HepG2 (cell line): ENCODE measurements at regions not wholly inside any gene's neighbourhood (a gene's known extent, or its start where the extent isn't known, plus 50 kb on each side); places are given as distances from the start of the nearest gene placed in this dataset.
A peak's percentile ranks its signal among the peaks of the same experiment; 100 is the strongest.

ENCODE experiments used
- DNMT1 ChIP-seq: sonication (generic); formaldehyde crosslinking; IDR thresholded peaks from 2 replicates; pipeline ENCODE4 v1.5.1; 2020; ENCODE audit warnings: mild to moderate bottlenecking, missing genetic modification reagents
- HES4 ChIP-seq: sonication (generic); formaldehyde crosslinking; IDR thresholded peaks from 2 replicates; pipeline ENCODE4 v1.9.0; 2021; ENCODE audit warnings: mild to moderate bottlenecking, missing genetic modification reagents, borderline replicate concordance
- HNF4A ChIP-seq: sonication (generic); formaldehyde crosslinking; IDR thresholded peaks from 2 replicates; pipeline ENCODE4 v1.4.0; 2020; ENCODE audit warnings: missing genetic modification reagents
- IRX3 ChIP-seq: sonication (generic); formaldehyde crosslinking; IDR thresholded peaks from 2 replicates; pipeline ENCODE4 v1.8.1; 2023; ENCODE audit warnings: mild to moderate bottlenecking, low read depth, missing genetic modification reagents, borderline replicate concordance
- NR1H2 ChIP-seq: sonication (generic); formaldehyde crosslinking; IDR thresholded peaks from 2 replicates; pipeline ENCODE4 v1.8.1; 2022; ENCODE audit warnings: low read depth, missing genetic modification reagents, borderline replicate concordance
- PAX8 ChIP-seq: sonication (generic); formaldehyde crosslinking; IDR thresholded peaks from 2 replicates; pipeline ENCODE4 v1.8.0; 2022; ENCODE audit warnings: mild to moderate bottlenecking, missing genetic modification reagents, borderline replicate concordance
- RBM39 ChIP-seq: fragments of 200-400 bp; formaldehyde crosslinking; IDR thresholded peaks from one replicate; pipeline ENCODE4 v1.6.1; 2018; ENCODE audit warnings: antibody characterized with exemption, mild to moderate bottlenecking, low read depth, low read length; ENCODE audit not compliant: poor library complexity, severe bottlenecking
- SOX13 ChIP-seq, 3 experiments: fragments of 450-650 bp in 1 of 3; sonication (generic) in 1 of 3; formaldehyde crosslinking in 1 of 3; IDR thresholded peaks in 2 of 3; conservative IDR thresholded peaks in 1 of 3; 2 replicates each; pipeline versions ENCODE4 v1.5.0 to v1.6.1; 2016 to 2020; ENCODE audit warnings: antibody characterized with exemption in 1 of 3, mild to moderate bottlenecking in 1 of 3, missing compliant biosample characterization in 1 of 3, missing genetic modification reagents in 1 of 3, moderate library complexity in 1 of 3
- SOX6 ChIP-seq, 2 experiments: fragments of 450-650 bp in 1 of 2; sonication (generic) in 1 of 2; formaldehyde crosslinking in 1 of 2; IDR thresholded peaks; 2 replicates each; pipeline versions ENCODE4 v1.4.0 to v1.6.1; 2017 to 2020; ENCODE audit warnings: antibody characterized with exemption in 1 of 2, mild to moderate bottlenecking in 1 of 2, missing genetic modification reagents in 1 of 2
- ZNF20 ChIP-seq: sonication (generic); formaldehyde crosslinking; IDR thresholded peaks from 2 replicates; pipeline ENCODE4 v1.4.0; 2020; ENCODE audit warnings: mild to moderate bottlenecking, moderate library complexity, missing genetic modification reagents
- ZNF598 ChIP-seq: sonication (generic); formaldehyde crosslinking; IDR thresholded peaks from 2 replicates; pipeline ENCODE4 v1.5.1; 2020; ENCODE audit warnings: mild to moderate bottlenecking, missing genetic modification reagents, borderline replicate concordance
- ZNF83 ChIP-seq: sonication (generic); formaldehyde crosslinking; IDR thresholded peaks from 2 replicates; pipeline ENCODE4 v1.4.0; 2020; ENCODE audit warnings: missing genetic modification reagents, mild to moderate bottlenecking, borderline replicate concordance
- TF ChIP-seq, protein P1 (sequence below), 2 experiments: sonication (generic) in 1 of 2; formaldehyde crosslinking in 1 of 2; IDR thresholded peaks; 2 replicates each; pipeline versions ENCODE4 v1.4.0 to v1.6.1; 2016 to 2020; ENCODE audit warnings: borderline replicate concordance in 1 of 2, low read depth in 1 of 2, mild to moderate bottlenecking in 1 of 2, missing genetic modification reagents in 1 of 2
- TF ChIP-seq, protein P2 (sequence below): sonication (generic); formaldehyde crosslinking; IDR thresholded peaks from one replicate; pipeline ENCODE4 v1.5.1; 2020; ENCODE audit warnings: mild to moderate bottlenecking, missing genetic modification reagents; ENCODE audit errors: not compliant biosample characterization

- TF ChIP-seq, protein P1, sequence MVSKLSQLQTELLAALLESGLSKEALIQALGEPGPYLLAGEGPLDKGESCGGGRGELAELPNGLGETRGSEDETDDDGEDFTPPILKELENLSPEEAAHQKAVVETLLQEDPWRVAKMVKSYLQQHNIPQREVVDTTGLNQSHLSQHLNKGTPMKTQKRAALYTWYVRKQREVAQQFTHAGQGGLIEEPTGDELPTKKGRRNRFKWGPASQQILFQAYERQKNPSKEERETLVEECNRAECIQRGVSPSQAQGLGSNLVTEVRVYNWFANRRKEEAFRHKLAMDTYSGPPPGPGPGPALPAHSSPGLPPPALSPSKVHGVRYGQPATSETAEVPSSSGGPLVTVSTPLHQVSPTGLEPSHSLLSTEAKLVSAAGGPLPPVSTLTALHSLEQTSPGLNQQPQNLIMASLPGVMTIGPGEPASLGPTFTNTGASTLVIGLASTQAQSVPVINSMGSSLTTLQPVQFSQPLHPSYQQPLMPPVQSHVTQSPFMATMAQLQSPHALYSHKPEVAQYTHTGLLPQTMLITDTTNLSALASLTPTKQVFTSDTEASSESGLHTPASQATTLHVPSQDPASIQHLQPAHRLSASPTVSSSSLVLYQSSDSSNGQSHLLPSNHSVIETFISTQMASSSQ (IDR thresholded peaks at IDR 0.05; ENCODE audit: low read depth), result no peak
- TF ChIP-seq, protein P1 (CRISPR knock-in tag; IDR thresholded peaks at IDR 0.05; ENCODE audit: borderline replicate concordance), result 0 out of 2 replicates have a peak, but pooled peaks have one; percentile 18
- 0 out of 2 replicates have a peak, but pooled peaks have one; percentile 69 for TF ChIP-seq PAX8 (CRISPR knock-in tag)
- no peak for TF ChIP-seq ZNF20 (CRISPR knock-in tag)
- TF ChIP-seq HNF4A (CRISPR knock-in tag), result no peak
- 0 out of 2 replicates have a peak, but pooled peaks have one; percentile 61 for TF ChIP-seq ZNF83
- 0 out of 2 replicates have a peak, but pooled peaks have one; percentile 17 for TF ChIP-seq NR1H2 (CRISPR knock-in tag)
- 0 out of 2 replicates have a peak, but pooled peaks have one; percentile 11 for TF ChIP-seq HES4
- no peak for TF ChIP-seq SOX6 (IDR thresholded peaks at IDR 0.05)
- TF ChIP-seq SOX6 (CRISPR knock-in tag; IDR thresholded peaks at IDR 0.05), result no peak
- TF ChIP-seq, protein P2, sequence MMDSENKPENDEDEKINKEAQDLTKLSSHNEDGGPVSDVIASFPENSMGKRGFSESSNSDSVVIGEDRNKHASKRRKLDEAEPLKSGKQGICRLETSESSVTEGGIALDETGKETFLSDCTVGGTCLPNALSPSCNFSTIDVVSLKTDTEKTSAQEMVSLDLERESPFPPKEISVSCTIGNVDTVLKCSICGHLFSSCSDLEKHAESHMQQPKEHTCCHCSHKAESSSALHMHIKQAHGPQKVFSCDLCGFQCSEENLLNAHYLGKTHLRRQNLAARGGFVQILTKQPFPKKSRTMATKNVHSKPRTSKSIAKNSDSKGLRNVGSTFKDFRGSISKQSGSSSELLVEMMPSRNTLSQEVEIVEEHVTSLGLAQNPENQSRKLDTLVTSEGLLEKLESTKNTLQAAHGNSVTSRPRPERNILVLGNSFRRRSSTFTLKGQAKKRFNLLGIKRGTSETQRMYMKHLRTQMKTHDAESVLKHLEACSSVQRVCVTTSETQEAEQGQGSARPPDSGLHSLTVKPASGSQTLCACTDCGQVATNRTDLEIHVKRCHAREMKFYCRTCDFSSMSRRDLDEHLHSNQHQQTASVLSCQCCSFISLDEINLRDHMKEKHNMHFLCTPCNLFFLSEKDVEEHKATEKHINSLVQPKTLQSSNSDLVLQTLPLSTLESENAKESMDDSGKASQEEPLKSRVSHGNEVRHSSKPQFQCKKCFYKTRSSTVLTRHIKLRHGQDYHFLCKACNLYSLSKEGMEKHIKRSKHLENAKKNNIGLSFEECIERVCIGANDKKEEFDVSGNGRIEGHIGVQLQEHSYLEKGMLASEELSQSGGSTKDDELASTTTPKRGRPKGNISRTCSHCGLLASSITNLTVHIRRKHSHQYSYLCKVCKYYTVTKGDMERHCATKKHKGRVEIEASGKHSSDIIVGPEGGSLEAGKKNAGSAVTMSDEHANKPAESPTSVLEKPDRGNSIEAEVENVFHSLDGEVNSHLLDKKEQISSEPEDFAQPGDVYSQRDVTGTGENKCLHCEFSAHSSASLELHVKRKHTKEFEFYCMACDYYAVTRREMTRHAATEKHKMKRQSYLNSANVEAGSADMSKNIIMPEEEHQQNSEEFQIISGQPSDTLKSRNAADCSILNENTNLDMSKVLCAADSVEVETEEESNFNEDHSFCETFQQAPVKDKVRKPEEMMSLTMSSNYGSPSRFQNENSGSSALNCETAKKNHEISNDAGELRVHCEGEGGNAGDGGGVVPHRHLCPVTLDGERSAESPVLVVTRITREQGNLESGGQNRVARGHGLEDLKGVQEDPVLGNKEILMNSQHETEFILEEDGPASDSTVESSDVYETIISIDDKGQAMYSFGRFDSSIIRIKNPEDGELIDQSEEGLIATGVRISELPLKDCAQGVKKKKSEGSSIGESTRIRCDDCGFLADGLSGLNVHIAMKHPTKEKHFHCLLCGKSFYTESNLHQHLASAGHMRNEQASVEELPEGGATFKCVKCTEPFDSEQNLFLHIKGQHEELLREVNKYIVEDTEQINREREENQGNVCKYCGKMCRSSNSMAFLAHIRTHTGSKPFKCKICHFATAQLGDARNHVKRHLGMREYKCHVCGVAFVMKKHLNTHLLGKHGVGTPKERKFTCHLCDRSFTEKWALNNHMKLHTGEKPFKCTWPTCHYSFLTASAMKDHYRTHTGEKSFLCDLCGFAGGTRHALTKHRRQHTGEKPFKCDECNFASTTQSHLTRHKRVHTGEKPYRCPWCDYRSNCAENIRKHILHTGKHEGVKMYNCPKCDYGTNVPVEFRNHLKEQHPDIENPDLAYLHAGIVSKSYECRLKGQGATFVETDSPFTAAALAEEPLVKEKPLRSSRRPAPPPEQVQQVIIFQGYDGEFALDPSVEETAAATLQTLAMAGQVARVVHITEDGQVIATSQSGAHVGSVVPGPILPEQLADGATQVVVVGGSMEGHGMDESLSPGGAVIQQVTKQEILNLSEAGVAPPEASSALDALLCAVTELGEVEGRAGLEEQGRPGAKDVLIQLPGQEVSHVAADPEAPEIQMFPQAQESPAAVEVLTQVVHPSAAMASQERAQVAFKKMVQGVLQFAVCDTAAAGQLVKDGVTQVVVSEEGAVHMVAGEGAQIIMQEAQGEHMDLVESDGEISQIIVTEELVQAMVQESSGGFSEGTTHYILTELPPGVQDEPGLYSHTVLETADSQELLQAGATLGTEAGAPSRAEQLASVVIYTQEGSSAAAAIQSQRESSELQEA (CRISPR knock-in tag), result peak; percentile 41
- TF ChIP-seq IRX3 (CRISPR knock-in tag), result no peak
- no peak for TF ChIP-seq SOX13 (IDR thresholded peaks at IDR 0.05)
- TF ChIP-seq SOX13 (CRISPR knock-in tag; conservative IDR thresholded peaks at IDR 0.05 in 1 of 2, IDR thresholded peaks at IDR 0.05 in 1 of 2), result no peak
- TF ChIP-seq RBM39, result peak; percentile 38
- TF ChIP-seq ZNF598 (CRISPR knock-in tag), result 0 out of 2 replicates have a peak, but pooled peaks have one; percentile 26
- peak; percentile 75 for TF ChIP-seq DNMT1 (CRISPR knock-in tag)
These were observed 61.3 kb upstream of the EPB41L1 start (continued) for GRCh38 chr20:36093025-36093803.
